DND-41 (cell line): ENCODE measurements at regions not wholly inside any gene's neighbourhood (a gene's known extent, or its start where the extent isn't known, plus 50 kb on each side); places are given as distances from the start of the nearest gene placed in this dataset.

Source experiments
- ATAC-seq: fragments of 200-7000 bp; cut with Tn5 transposase; 3 replicates; pipeline ENCODE4 v1.9.1; 2021; ENCODE audit warnings: low read depth; ENCODE audit not compliant: insufficient read depth
- DNase-seq: peaks from one replicate; pipeline ENCODE4 v3.0.0-alpha.2; 2020
- H2AFZ ChIP-seq: 2 replicates; pipeline ENCODE4 v1.6.0; 2012; ENCODE audit warnings: low read depth, low read length
- H3K27ac ChIP-seq: 2 replicates; pipeline ENCODE4 v1.5.1; 2012; ENCODE audit warnings: low read length, inconsistent platforms
- H3K27me3 ChIP-seq: fragments of 200-600 bp; sonication (generic); 2 replicates; pipeline ENCODE4 v1.6.0; 2012; ENCODE audit warnings: low read length, mild to moderate bottlenecking, inconsistent platforms; ENCODE audit not compliant: insufficient read depth, poor library complexity
- H3K36me3 ChIP-seq: 2 replicates; pipeline ENCODE4 v1.5.1; 2012; ENCODE audit warnings: low read length, inconsistent platforms; ENCODE audit not compliant: insufficient read depth
- H3K4me1 ChIP-seq: 2 replicates; pipeline ENCODE4 v1.5.1; 2012; ENCODE audit warnings: mild to moderate bottlenecking, low read length; ENCODE audit not compliant: insufficient read depth
- H3K4me2 ChIP-seq: 2 replicates; pipeline ENCODE4 v1.6.0; 2012; ENCODE audit warnings: mild to moderate bottlenecking, moderate library complexity, low read length, inconsistent platforms; ENCODE audit not compliant: insufficient read depth
- H3K4me3 ChIP-seq, 2 experiments: fragments of 200-600 bp in 1 of 2; shearing (Covaris generic) in 1 of 2; 2 replicates each; pipeline ENCODE4 v1.5.1; 2012 to 2016; ENCODE audit warnings: inconsistent platforms in 2 of 2, low read length in 2 of 2, mild to moderate bottlenecking in 2 of 2, low read depth in 1 of 2, moderate library complexity in 1 of 2
- H3K79me2 ChIP-seq: 2 replicates; pipeline ENCODE4 v1.6.0; 2012; ENCODE audit warnings: low read length, inconsistent platforms; ENCODE audit not compliant: insufficient read depth
- H3K9ac ChIP-seq: 2 replicates; pipeline ENCODE4 v1.6.0; 2012; ENCODE audit warnings: low read depth, mild to moderate bottlenecking, inconsistent platforms, low read length, moderate library complexity
- H3K9me3 ChIP-seq: 2 replicates; pipeline ENCODE4 v1.5.1; 2012; ENCODE audit warnings: low read length, moderate library complexity, mild to moderate bottlenecking, inconsistent platforms; ENCODE audit not compliant: insufficient read depth, severe bottlenecking
- H4K20me1 ChIP-seq: 2 replicates; pipeline ENCODE4 v1.6.0; 2012; ENCODE audit warnings: low read length; ENCODE audit not compliant: insufficient read depth
- CTCF ChIP-seq: IDR thresholded peaks from 2 replicates; pipeline ENCODE4 v1.5.1; 2012; ENCODE audit warnings: borderline replicate concordance, low read length, moderate library complexity, mild to moderate bottlenecking; ENCODE audit not compliant: poor library complexity, severe bottlenecking; ENCODE audit errors: extremely low read depth
- EZH2 ChIP-seq: IDR thresholded peaks from 3 replicates; pipeline ENCODE4 v1.6.1; 2012; ENCODE audit warnings: borderline replicate concordance, low read depth, mild to moderate bottlenecking, moderate library complexity, low read length, inconsistent platforms; ENCODE audit not compliant: severe bottlenecking

- Histone ChIP-seq H3K27me3 (no peaks in the 10 kb centered on the region), H3K36me3 (no peaks in the 10 kb centered on the region), H4K20me1 (no peaks in the 10 kb centered on the region), H3K4me3 (no peak overlapping the region), H3K9ac (no peak overlapping the region), H3K79me2 (no peaks in the 10 kb centered on the region), H3K9me3 (no peaks in the 10 kb centered on the region), H3K4me1 (peaks cover 4% of the 10 kb centered on the region), H2AFZ (no peak overlapping the region), H3K27ac (no peak overlapping the region), H3K4me2 (no peak overlapping the region)
- DNase-seq (peak; percentile 65), ATAC-seq (peak; percentile 90)
- TF ChIP-seq CTCF (peak; percentile 75), EZH2 (no peak)
Measured at GRCh38 chr22:22720201-22720723, 75.8 kb downstream of the GGTLC2 start.

GRCh38 chr22:22720724-22721261 lies 76.4 kb downstream of the GGTLC2 start:
- Histone ChIP-seq H3K79me2 (no peaks in the 10 kb centered on the region), H3K4me3 (no peak overlapping the region), H4K20me1 (no peaks in the 10 kb centered on the region), H2AFZ (no peak overlapping the region), H3K9ac (no peak overlapping the region), H3K9me3 (no peaks in the 10 kb centered on the region), H3K36me3 (no peaks in the 10 kb centered on the region), H3K4me1 (peaks cover 4% of the 10 kb centered on the region), H3K27ac (no peak overlapping the region), H3K27me3 (no peaks in the 10 kb centered on the region), H3K4me2 (no peak overlapping the region)
- no peak for DNase-seq
- peak; percentile 22; the same call in 1 of the 3 replicates for ATAC-seq
- no peak for TF ChIP-seq EZH2
- no peak for TF ChIP-seq CTCF

GRCh38 chr22:22721681-22722354 lies 77.4 kb downstream of the GGTLC2 start:
- peaks cover 4% of the 10 kb centered on the region for H3K4me1 ChIP-seq
- H3K4me2 ChIP-seq = no peak overlapping the region

More at GRCh38 chr22:22721681-22722354, 77.4 kb downstream of the GGTLC2 start:
- no peak overlapping the region for H3K4me3 ChIP-seq
- no peak overlapping the region for H3K9ac ChIP-seq
- no peaks in the 10 kb centered on the region for H3K9me3 ChIP-seq
- H2AFZ ChIP-seq = no peak overlapping the region
- no peaks in the 10 kb centered on the region for H3K79me2 ChIP-seq
- H3K27ac ChIP-seq = no peak overlapping the region
- H3K36me3 ChIP-seq = no peaks in the 10 kb centered on the region
- DNase-seq = no peak
- ATAC-seq = peak; percentile 42; the same call in 1 of the 3 replicates
- no peaks in the 10 kb centered on the region for H3K27me3 ChIP-seq
- no peaks in the 10 kb centered on the region for H4K20me1 ChIP-seq
- no peak for TF ChIP-seq CTCF
- TF ChIP-seq EZH2 = no peak
